ENCODE measurements at regions not wholly inside any gene's neighbourhood (a gene's known extent, or its start where the extent isn't known, plus 50 kb on each side); places are given as distances from the start of the nearest gene placed in this dataset.

- Histone ChIP-seq H3K4me3 (ENCODE audit: insufficient read depth, low read length, poor library complexity, severe bottlenecking) (no peak overlapping the region), H3K4me2 (ENCODE audit: low read depth, low read length, poor library complexity, severe bottlenecking) (no peak overlapping the region)
Observed at GRCh38 chr4:132125131-132125530, 1024.0 kb upstream of the PCDH10 start.

GRCh38 chr4:132132433-132132832, 1016.7 kb upstream of the PCDH10 start:
- no peak overlapping the region for H2AFZ ChIP-seq (ENCODE audit: low read depth, low read length, severe bottlenecking)

More at GRCh38 chr4:132125131-132125530, 1024.0 kb upstream of the PCDH10 start:
- Histone ChIP-seq H2AFZ (ENCODE audit: low read depth, low read length, severe bottlenecking) (no peak overlapping the region), H3K27me3 (ENCODE audit: low read length) (no peaks in the 10 kb centered on the region), H3K27ac (ENCODE audit: low read depth, low read length) (no peak overlapping the region), H4K20me1 (ENCODE audit: low read depth, low read length) (no peaks in the 10 kb centered on the region), H3K36me3 (ENCODE audit: low read length) (no peaks in the 10 kb centered on the region), H3K9me2 (replicated peaks; ENCODE audit: insufficient read depth, low read length) (no peaks in the 10 kb centered on the region), H3K79me2 (ENCODE audit: insufficient read depth, low read length) (no peaks in the 10 kb centered on the region), H3F3A (ENCODE audit: insufficient read depth) (no peaks in the 10 kb centered on the region), H3K9me3 (ENCODE audit: insufficient read depth, low read length) (no peaks in the 10 kb centered on the region), H3K9ac (ENCODE audit: low read length) (no peak overlapping the region)
- no peak for TF ChIP-seq CTCF (IDR thresholded peaks at IDR 0.05; ENCODE audit: insufficient read depth, low read length, poor library complexity, severe bottlenecking)

GRCh38 chr4:132169660-132170059, 979.4 kb upstream of the PCDH10 start:
- H3K4me3 ChIP-seq (ENCODE audit: insufficient read depth, low read length, poor library complexity, severe bottlenecking), result no peak overlapping the region
- H3K9ac ChIP-seq (ENCODE audit: low read length), result no peak overlapping the region
- no peaks in the 10 kb centered on the region for H3K36me3 ChIP-seq (ENCODE audit: low read length)
- no peaks in the 10 kb centered on the region for H4K20me1 ChIP-seq (ENCODE audit: low read depth, low read length)
- H3K27me3 ChIP-seq (ENCODE audit: low read length), result no peaks in the 10 kb centered on the region
- H3K9me3 ChIP-seq (ENCODE audit: insufficient read depth, low read length), result no peaks in the 10 kb centered on the region
- TF ChIP-seq CTCF (IDR thresholded peaks at IDR 0.05; ENCODE audit: insufficient read depth, low read length, poor library complexity, severe bottlenecking) (no peak), EZH2phosphoT487 (conservative IDR thresholded peaks at IDR 0.05; ENCODE audit: low read length) (no peak)
- no peaks in the 10 kb centered on the region for H3F3A ChIP-seq (ENCODE audit: insufficient read depth)
- no peak overlapping the region for H2AFZ ChIP-seq (ENCODE audit: low read depth, low read length, severe bottlenecking)
- H3K4me2 ChIP-seq (ENCODE audit: low read depth, low read length, poor library complexity, severe bottlenecking), result no peak overlapping the region
- no peak overlapping the region for H3K27ac ChIP-seq (ENCODE audit: low read depth, low read length)
- no peaks in the 10 kb centered on the region for H3K79me2 ChIP-seq (ENCODE audit: insufficient read depth, low read length)
- no peaks in the 10 kb centered on the region for H3K9me2 ChIP-seq (replicated peaks; ENCODE audit: insufficient read depth, low read length)

More at GRCh38 chr4:132132433-132132832, 1016.7 kb upstream of the PCDH10 start:
- Histone ChIP-seq H3K36me3 (ENCODE audit: low read length) (no peaks in the 10 kb centered on the region), H3K9ac (ENCODE audit: low read length) (no peak overlapping the region), H4K20me1 (ENCODE audit: low read depth, low read length) (no peaks in the 10 kb centered on the region), H3K4me3 (ENCODE audit: insufficient read depth, low read length, poor library complexity, severe bottlenecking) (no peak overlapping the region), H3K27ac (ENCODE audit: low read depth, low read length) (no peak overlapping the region), H3K9me2 (replicated peaks; ENCODE audit: insufficient read depth, low read length) (no peaks in the 10 kb centered on the region), H3K4me2 (ENCODE audit: low read depth, low read length, poor library complexity, severe bottlenecking) (no peak overlapping the region), H3K79me2 (ENCODE audit: insufficient read depth, low read length) (no peaks in the 10 kb centered on the region), H3K27me3 (ENCODE audit: low read length) (no peaks in the 10 kb centered on the region), H3K9me3 (ENCODE audit: insufficient read depth, low read length) (no peaks in the 10 kb centered on the region), H3F3A (ENCODE audit: insufficient read depth) (no peaks in the 10 kb centered on the region)
- TF ChIP-seq CTCF (IDR thresholded peaks at IDR 0.05; ENCODE audit: insufficient read depth, low read length, poor library complexity, severe bottlenecking) (no peak), EZH2phosphoT487 (conservative IDR thresholded peaks at IDR 0.05; ENCODE audit: low read length) (no peak)

All from SU-DHL-6 (cell line).